ENCODE measurements at regions not wholly inside any gene's neighbourhood (a gene's known extent, or its start where the extent isn't known, plus 50 kb on each side); places are given as distances from the start of the nearest gene placed in this dataset.

DNA sequence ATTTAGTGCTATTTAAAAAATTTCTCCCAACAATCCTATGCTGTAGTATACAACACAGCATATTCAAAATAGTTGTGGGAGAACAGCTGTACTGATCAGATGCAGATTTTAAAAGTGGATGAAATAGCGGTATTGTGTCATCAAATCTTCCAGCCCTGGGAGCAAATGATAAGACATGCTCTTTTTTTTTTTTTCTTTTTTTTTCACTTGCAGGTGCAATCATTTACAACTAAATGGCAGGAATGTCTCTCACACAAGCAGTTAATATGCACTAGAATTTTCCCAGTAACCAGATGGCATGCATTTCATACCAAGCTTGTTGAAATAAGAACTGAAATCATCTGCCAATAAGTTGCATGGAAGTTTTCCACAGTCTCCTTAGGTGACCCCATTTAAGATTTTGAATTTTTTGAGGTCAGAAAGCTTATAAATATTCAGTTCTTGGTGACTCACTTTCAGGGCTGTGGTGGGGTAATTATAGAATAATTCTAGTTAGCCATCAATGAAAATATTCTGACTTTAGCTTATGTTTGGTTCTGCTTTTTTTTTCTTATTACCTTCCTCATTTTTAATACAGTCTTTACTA is 623.9 kb upstream of the NR5A2 start:
- H3K4me1 Mint-ChIP-seq, result peaks cover 0 to 3% (median 0%) of the 10 kb centered on the region in 4 donors
- H3K36me3 ChIP-seq (ENCODE audit: insufficient read depth, low read length), result no peaks in the 10 kb centered on the region
- no peaks in the 10 kb centered on the region for H3K9me3 ChIP-seq (ENCODE audit: control insufficient read depth in 1 of 2, low read length in 2 of 2)
- peaks cover 0 to 6% (median 0%) of the 10 kb centered on the region in 8 donors for H3K9me3 Mint-ChIP-seq
- ChIA-PET POLR2A (ENCODE audit: partially characterized antibody) (no interaction called here), CTCF (ENCODE audit: partially characterized antibody) (no interaction called here)
- peaks cover 8 to 10% of the 10 kb centered on the region in 2 donors for H3K27me3 Mint-ChIP-seq
- intact Hi-C loops (cut with micrococcal nuclease), result no loop called here
- H3K4me3 Mint-ChIP-seq, result no peak overlapping the region
- no peak overlapping the region for H3K27ac Mint-ChIP-seq
- H3K4me3 ChIP-seq (ENCODE audit: low read length in 2 of 2), result no peak overlapping the region
- no peak for DNase-seq
- H3K4me1 ChIP-seq (ENCODE audit: insufficient read depth, low read length), result no peaks in the 10 kb centered on the region
- H3K36me3 Mint-ChIP-seq, result no peaks in the 10 kb centered on the region
- H3K27ac ChIP-seq (ENCODE audit: low read depth, low read length), result no peak overlapping the region
- no peaks in the 10 kb centered on the region for H3K27me3 ChIP-seq (ENCODE audit: insufficient read depth, low read length)

DNA sequence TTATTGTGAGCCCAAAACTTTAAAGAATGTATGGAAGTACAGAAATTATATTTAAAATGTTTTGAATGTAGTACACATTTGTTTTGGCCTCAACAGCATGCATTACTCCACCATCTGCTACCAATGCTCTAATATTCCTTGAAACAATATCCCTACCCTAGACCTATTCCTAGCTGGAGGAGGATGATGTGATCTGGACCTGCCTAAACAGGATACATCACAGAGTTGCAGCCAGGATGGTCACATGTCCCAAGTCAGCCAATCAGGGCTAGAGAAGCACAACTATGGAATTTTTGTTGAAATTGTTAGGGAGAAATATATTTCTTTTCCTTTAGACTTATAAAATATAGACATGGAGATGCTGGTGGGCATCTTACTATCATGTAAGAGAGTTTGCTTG is 623.3 kb upstream of the NR5A2 start:
- CTCF ChIA-PET (ENCODE audit: partially characterized antibody), result no interaction called here
- POLR2A ChIA-PET (ENCODE audit: partially characterized antibody), result no interaction called here
- Histone ChIP-seq H3K27ac (ENCODE audit: low read depth, low read length) (no peak overlapping the region), H3K4me1 (ENCODE audit: insufficient read depth, low read length) (no peaks in the 10 kb centered on the region), H3K27me3 (ENCODE audit: insufficient read depth, low read length) (no peaks in the 10 kb centered on the region), H3K36me3 (ENCODE audit: insufficient read depth, low read length) (no peaks in the 10 kb centered on the region), H3K9me3 (ENCODE audit: control insufficient read depth in 1 of 2, low read length in 2 of 2) (no peaks in the 10 kb centered on the region), H3K4me3 (ENCODE audit: low read length in 2 of 2) (no peak overlapping the region)
- Mint-ChIP-seq H3K27me3 (peaks cover 8 to 10% of the 10 kb centered on the region in 2 donors), H3K36me3 (no peaks in the 10 kb centered on the region), H3K4me3 (no peak overlapping the region), H3K9me3 (peaks cover 0 to 6% (median 0%) of the 10 kb centered on the region in 8 donors), H3K27ac (no peak overlapping the region), H3K4me1 (peaks cover 0 to 3% (median 0%) of the 10 kb centered on the region in 4 donors)
- intact Hi-C loops (cut with micrococcal nuclease), result no loop called here
- DNase-seq, result no peak

DNA sequence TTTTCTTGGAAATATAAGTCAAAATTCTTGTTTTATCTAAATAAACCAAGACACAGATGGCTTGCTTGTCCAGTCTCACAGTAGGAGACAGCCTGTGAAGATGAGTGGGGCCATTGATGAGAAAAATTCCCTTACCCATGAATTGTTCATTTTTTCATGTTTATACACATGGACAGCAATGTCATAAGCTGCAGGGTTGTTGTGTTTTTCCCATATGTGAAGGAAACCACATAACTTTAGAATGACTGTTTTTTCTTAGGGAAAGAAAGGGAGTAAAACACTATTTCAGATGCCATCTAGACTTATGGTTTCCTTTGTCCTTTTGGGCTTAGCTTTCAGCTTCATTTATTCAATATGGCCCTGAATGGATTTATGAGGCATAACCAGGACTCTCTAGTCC is 622.5 kb upstream of the NR5A2 start:
- Histone ChIP-seq H3K36me3 (ENCODE audit: insufficient read depth, low read length) (no peaks in the 10 kb centered on the region), H3K9me3 (ENCODE audit: control insufficient read depth in 1 of 2, low read length in 2 of 2) (no peaks in the 10 kb centered on the region), H3K27ac (ENCODE audit: low read depth, low read length) (no peak overlapping the region), H3K27me3 (ENCODE audit: insufficient read depth, low read length) (no peaks in the 10 kb centered on the region), H3K4me3 (ENCODE audit: low read length in 2 of 2) (no peak overlapping the region), H3K4me1 (ENCODE audit: insufficient read depth, low read length) (no peaks in the 10 kb centered on the region)
- Mint-ChIP-seq H3K9me3 (peaks cover 0 to 6% (median 0%) of the 10 kb centered on the region in 8 donors), H3K27me3 (peaks cover 10% of the 10 kb centered on the region in 2 donors), H3K27ac (no peak overlapping the region), H3K4me3 (no peak overlapping the region), H3K36me3 (no peaks in the 10 kb centered on the region), H3K4me1 (peaks cover 0 to 2% (median 0%) of the 10 kb centered on the region in 4 donors)
- ChIA-PET POLR2A (ENCODE audit: partially characterized antibody) (no interaction called here), CTCF (ENCODE audit: partially characterized antibody) (no interaction called here)
- no peak for DNase-seq
- intact Hi-C loops (cut with micrococcal nuclease), result no loop called here

DNA sequence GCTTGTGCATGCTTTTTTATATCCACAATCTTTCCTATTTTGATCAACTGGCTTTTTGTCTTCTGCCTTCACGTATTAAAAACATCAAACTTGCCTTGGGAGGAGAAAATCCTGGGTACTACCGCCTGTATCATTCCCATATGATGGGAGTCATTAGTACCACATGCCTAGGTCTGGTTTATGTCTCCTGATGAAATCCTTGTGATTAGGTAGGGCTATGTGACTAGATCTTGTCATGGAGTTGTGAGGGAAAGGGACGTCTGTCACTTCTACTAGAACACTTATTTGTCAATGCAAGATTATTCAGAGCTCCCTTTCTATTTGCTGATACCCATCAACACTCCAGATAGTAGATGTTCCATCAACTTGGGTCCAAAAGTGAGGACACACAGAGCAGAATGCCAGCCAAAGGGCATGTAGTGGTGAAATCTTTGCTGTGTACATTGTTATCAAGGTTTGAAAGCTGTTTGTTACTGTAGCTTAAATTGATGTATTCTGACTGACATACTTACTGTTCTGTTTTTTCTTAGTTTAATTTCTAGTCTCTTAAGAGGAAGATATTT is 621.8 kb upstream of the NR5A2 start:
- Mint-ChIP-seq H3K9me3 (peaks cover 0 to 6% (median 0%) of the 10 kb centered on the region in 8 donors), H3K27me3 (peaks cover 13 to 15% of the 10 kb centered on the region in 2 donors)
- CTCF ChIA-PET (ENCODE audit: partially characterized antibody), result no interaction called here

DNA sequence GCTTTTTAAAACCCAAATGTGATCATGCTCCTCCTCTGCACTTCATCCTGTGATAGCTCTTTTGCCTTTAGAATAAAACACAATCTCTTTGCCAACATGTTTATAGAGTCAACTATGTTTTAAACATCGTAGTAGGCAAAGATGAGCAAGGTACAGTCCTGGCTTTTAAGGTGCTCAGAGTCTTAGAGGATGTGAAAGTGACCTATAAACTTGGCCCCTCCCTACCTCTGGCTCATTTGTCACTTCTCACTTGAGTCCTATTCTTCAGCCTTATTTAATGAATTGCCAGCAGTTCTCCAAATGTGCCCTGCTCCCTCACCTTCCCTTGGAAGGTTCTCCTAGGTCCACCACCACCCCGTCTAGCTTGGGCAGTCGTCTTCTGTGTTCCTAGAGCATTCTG is 617.0 kb upstream of the NR5A2 start:
- H3K27ac Mint-ChIP-seq, result no peak overlapping the region
- H3K36me3 ChIP-seq (ENCODE audit: insufficient read depth, low read length), result no peaks in the 10 kb centered on the region
- POLR2A ChIA-PET (ENCODE audit: partially characterized antibody), result no interaction called here
- H3K4me3 ChIP-seq (ENCODE audit: low read length in 2 of 2), result no peak overlapping the region
- intact Hi-C loops (cut with micrococcal nuclease), result no loop called here
- no peaks in the 10 kb centered on the region for H3K4me1 ChIP-seq (ENCODE audit: insufficient read depth, low read length)
- no peak overlapping the region for H3K27ac ChIP-seq (ENCODE audit: low read depth, low read length)
- DNase-seq, result no peak
- no peaks in the 10 kb centered on the region for H3K27me3 ChIP-seq (ENCODE audit: insufficient read depth, low read length)
- H3K27me3 Mint-ChIP-seq, result peaks cover 13% of the 10 kb centered on the region in 2 donors
- peaks cover 0 to 9% (median 6%) of the 10 kb centered on the region in 8 donors for H3K9me3 Mint-ChIP-seq
- no peaks in the 10 kb centered on the region for H3K4me1 Mint-ChIP-seq
- CTCF ChIA-PET (ENCODE audit: partially characterized antibody), result no interaction called here
- H3K36me3 Mint-ChIP-seq, result peaks cover 0 to 3% of the 10 kb centered on the region in 2 donors
- no peak overlapping the region for H3K4me3 Mint-ChIP-seq
- no peaks in the 10 kb centered on the region for H3K9me3 ChIP-seq (ENCODE audit: control insufficient read depth in 1 of 2, low read length in 2 of 2)

More for the DNA sequence above, 621.8 kb upstream of the NR5A2 start:
- Mint-ChIP-seq H3K36me3 (no peaks in the 10 kb centered on the region), H3K4me1 (no peaks in the 10 kb centered on the region), H3K27ac (no peak overlapping the region), H3K4me3 (no peak overlapping the region)
- POLR2A ChIA-PET (ENCODE audit: partially characterized antibody), result no interaction called here
- intact Hi-C loops (cut with micrococcal nuclease), result no loop called here
- Histone ChIP-seq H3K4me1 (ENCODE audit: insufficient read depth, low read length) (no peaks in the 10 kb centered on the region), H3K4me3 (ENCODE audit: low read length in 2 of 2) (no peak overlapping the region), H3K9me3 (ENCODE audit: control insufficient read depth in 1 of 2, low read length in 2 of 2) (no peaks in the 10 kb centered on the region), H3K36me3 (ENCODE audit: insufficient read depth, low read length) (no peaks in the 10 kb centered on the region), H3K27me3 (ENCODE audit: insufficient read depth, low read length) (no peaks in the 10 kb centered on the region), H3K27ac (ENCODE audit: low read depth, low read length) (no peak overlapping the region)
- DNase-seq, result no peak

DNA sequence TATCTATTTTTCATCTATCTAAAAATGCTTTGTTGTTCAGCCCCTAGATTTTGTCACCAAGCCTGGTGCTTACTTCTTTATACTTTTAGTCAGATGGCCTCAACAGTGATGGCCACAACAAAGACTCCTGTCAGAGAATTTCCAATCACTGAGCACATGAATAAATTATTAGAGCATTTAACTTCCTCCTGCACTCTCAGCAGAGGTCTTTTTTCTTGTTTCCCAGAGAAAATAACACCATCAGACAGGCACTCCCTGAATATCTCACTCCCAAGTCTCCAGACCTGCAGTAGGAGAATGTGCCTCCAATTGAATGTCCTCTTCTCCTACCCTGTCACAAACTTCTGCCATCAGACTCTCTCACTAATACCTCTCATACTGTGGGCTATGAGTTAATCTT is 616.0 kb upstream of the NR5A2 start:
- intact Hi-C loops (cut with micrococcal nuclease), result no loop called here
- DNase-seq, result no peak
- H3K27ac ChIP-seq (ENCODE audit: low read depth, low read length), result no peak overlapping the region
- no peak overlapping the region for H3K4me3 ChIP-seq (ENCODE audit: low read length in 2 of 2)
- H3K36me3 Mint-ChIP-seq, result peaks cover 0 to 6% of the 10 kb centered on the region in 2 donors
- peaks cover 0 to 17% (median 12%) of the 10 kb centered on the region in 8 donors for H3K9me3 Mint-ChIP-seq
- no peaks in the 10 kb centered on the region for H3K27me3 ChIP-seq (ENCODE audit: insufficient read depth, low read length)
- H3K4me1 ChIP-seq (ENCODE audit: insufficient read depth, low read length), result no peaks in the 10 kb centered on the region
- peaks cover 10 to 11% of the 10 kb centered on the region in 2 donors for H3K27me3 Mint-ChIP-seq
- ChIA-PET POLR2A (ENCODE audit: partially characterized antibody) (no interaction called here), CTCF (ENCODE audit: partially characterized antibody) (no interaction called here)
- peaks cover 0 to 7% of the 10 kb centered on the region in 2 donors for H3K9me3 ChIP-seq (ENCODE audit: control insufficient read depth in 1 of 2, low read length in 2 of 2)
- H3K36me3 ChIP-seq (ENCODE audit: insufficient read depth, low read length), result no peaks in the 10 kb centered on the region
- no peak overlapping the region for H3K4me3 Mint-ChIP-seq
- H3K27ac Mint-ChIP-seq, result no peak overlapping the region
- no peaks in the 10 kb centered on the region for H3K4me1 Mint-ChIP-seq

DNA sequence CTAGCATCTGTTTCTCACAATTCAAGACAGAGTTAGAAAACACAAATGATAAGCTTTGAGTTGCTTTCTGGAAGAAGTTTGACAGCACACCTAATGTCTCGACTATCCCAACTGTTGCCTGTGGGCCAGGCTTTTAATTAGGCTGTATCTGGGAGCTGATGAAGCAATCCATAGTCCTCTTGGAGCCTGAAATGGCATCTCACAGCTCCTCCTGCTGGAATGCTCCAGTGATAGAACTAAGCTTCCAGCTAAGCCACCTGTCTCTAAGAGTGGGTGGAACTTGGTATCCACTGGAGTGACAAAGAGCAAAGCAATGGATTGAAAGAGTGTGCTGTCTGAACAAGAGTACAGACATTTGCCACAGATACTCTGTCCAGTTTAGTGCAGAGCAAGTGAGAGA is 605.3 kb upstream of the NR5A2 start:
- no peak overlapping the region for H3K4me3 Mint-ChIP-seq
- no peaks in the 10 kb centered on the region for H3K36me3 ChIP-seq (ENCODE audit: insufficient read depth, low read length)
- H3K9me3 ChIP-seq (ENCODE audit: control insufficient read depth in 1 of 2, low read length in 2 of 2), result no peaks in the 10 kb centered on the region
- H3K9me3 Mint-ChIP-seq, result peaks cover 2 to 16% (median 12%) of the 10 kb centered on the region in 8 donors
- no peak overlapping the region for H3K27ac ChIP-seq (ENCODE audit: low read depth, low read length)
- H3K36me3 Mint-ChIP-seq, result peaks cover 0 to 2% of the 10 kb centered on the region in 2 donors
- peaks cover 11 to 13% of the 10 kb centered on the region in 2 donors for H3K27me3 Mint-ChIP-seq
- intact Hi-C loops (cut with micrococcal nuclease), result no loop called here
- H3K4me1 ChIP-seq (ENCODE audit: insufficient read depth, low read length), result no peaks in the 10 kb centered on the region
- ChIA-PET POLR2A (ENCODE audit: partially characterized antibody) (no interaction called here), CTCF (ENCODE audit: partially characterized antibody) (interaction anchor here (1.1 kb wide), 1 partner anchor 10 kb away, joined by 3 read pairs; no protein-coding TSS in a partner anchor)
- no peak overlapping the region for H3K4me3 ChIP-seq (ENCODE audit: low read length in 2 of 2)
- DNase-seq, result no peak
- H3K27me3 ChIP-seq (ENCODE audit: insufficient read depth, low read length), result no peaks in the 10 kb centered on the region
- no peak overlapping the region for H3K27ac Mint-ChIP-seq
- no peaks in the 10 kb centered on the region for H3K4me1 Mint-ChIP-seq
